GM19397 (cell line): ENCODE measurements at regions not wholly inside any gene's neighbourhood (a gene's known extent, or its start where the extent isn't known, plus 50 kb on each side); places are given as distances from the start of the nearest gene placed in this dataset.

ENCODE experiments used
- ATAC-seq: cut with Tn5 transposase; IDR thresholded peaks from one replicate; pipeline ENCODE4 v1.9.1; 2021; ENCODE audit warnings: mild to moderate bottlenecking, moderate library complexity; ENCODE audit not compliant: unreplicated experiment

- ATAC-seq: no peak
These were observed 59.4 kb upstream of the UCN3 start for GRCh38 chr10:5305374-5305773.

GRCh38 chr10:5310914-5311313 lies 53.9 kb upstream of the UCN3 start:
- no peak for ATAC-seq

GRCh38 chr10:5311617-5312016 lies 53.1 kb upstream of the UCN3 start:
- ATAC-seq: no peak

GRCh38 chr10:5314840-5315239 lies 49.9 kb upstream of the UCN3 start:
- no peak for ATAC-seq
